Posterior cingulate gyrus (tissue), 11 donors: ENCODE measurements at regions not wholly inside any gene's neighbourhood (a gene's known extent, or its start where the extent isn't known, plus 50 kb on each side); places are given as distances from the start of the nearest gene placed in this dataset.

Source experiments
- DNase-seq, 10 donors: peaks; one replicate each; pipeline versions ENCODE4 v3.0.0 to v3.0.0-alpha.2; 2020 to 2021; ENCODE audit warnings: mixed read lengths in 3 of 10
- intact Hi-C: fragments of 100-400 bp; cut with DNase I; formaldehyde crosslinking; loops from one replicate; pipeline ENCODE4 v1.15.1; 2023

DNA sequence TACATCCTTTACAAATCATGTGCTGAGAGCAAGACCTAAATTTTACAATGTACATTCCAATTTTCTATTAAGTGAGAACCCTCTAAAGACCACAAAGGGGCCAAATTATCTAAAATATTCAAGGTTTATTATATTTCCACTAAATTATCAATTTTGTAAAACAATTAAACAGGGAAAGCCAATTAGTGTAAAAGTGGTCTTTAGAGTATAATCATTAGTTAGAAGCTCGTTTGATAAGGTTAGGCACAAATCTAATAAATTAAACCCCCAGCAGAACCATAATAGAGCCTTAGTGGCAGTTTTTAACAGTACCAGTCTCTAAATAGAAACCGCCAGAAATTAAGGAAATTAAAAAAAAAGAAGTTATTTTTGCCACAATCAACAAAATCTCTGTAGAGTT lies 249.1 kb upstream of the MANEA start:
- no peak for DNase-seq
- intact Hi-C loops, result no loop called here

DNA sequence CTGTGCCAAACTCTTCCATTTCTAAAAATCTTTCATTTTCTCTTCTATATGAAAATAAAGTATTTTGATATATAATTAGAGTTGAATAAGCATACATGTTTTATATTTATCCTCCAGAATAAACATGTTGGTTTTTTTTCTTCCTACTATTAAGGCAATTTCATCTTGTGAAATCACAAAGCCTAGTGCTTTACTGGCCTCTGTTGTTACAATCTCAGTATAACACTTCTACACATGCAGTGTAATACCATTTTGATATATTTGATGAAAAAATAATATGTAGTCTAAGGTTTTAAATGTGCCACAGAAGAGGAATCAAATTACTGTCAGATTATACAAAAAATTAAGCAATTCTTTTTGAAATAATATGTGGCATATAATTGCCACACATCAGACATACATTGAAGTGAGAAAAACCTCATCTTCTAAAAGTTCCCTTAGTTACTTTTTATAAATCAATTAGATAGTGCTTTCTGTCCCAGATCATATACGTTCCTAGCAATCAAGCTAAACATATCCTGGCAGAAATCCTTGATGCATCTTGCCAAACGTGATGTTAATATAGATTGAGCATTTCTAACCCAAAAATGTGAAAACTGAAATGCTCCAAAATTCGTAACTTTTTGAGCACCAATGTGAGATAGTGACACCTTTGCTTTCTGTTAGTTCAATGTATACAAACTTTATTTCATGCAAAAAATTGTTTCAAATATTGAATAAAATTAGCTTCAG lies 225.1 kb upstream of the MANEA start:
- intact Hi-C loops, result no loop called here
- DNase-seq, result no peak

DNA sequence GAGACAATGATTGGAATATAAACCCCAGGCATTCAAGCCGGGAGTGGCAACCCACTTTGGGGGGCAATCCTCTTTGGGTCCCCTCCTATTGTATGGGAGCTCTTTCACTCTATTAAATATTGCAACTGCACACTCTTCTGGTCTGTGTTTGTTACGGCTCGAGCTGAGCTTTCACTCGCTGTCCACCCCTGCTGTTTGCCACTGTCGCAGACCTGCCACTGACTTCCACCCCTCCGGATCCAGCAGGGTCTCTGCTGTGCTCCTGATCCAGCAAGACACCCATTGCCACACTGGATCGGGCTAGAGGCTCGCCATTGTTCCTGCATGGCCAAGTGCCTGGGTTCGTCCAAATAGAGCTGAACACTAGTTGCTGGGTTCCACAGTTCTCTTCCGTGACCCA lies 222.8 kb upstream of the MANEA start:
- DNase-seq, result peak in 1 of 10 donors; percentile 52
- intact Hi-C loops, result no loop called here

DNA sequence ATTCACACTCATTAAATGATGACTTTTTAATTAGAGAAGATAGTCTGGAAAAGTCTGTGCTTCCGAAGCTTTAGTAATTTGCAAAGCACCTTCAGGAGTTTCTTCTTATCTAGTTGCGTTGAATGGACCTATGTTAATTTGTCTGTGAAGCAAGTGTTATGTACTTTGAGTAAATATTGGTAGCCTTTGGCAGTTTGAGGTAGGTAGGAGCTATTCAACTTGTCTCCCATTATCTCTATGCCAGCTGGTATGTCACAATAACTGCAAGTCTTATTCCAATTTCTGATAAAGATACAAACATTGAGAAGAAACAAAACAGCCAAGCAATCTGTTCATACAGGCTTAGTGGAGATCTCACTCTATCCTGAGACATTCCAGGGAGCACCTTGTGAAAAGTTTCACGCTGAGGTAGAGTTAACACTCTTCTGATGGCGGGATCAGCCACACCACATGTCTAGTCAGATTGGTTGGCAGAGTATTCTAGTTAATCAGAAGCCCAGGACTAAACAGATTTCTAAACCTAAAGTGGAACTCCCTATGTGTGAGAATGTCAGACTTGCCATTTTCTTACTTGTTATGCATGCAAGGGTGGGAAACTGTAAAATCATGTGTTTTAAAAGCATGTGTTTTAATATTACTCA lies 219.8 kb upstream of the MANEA start:
- intact Hi-C loops, result no loop called here
- DNase-seq, result no peak

DNA sequence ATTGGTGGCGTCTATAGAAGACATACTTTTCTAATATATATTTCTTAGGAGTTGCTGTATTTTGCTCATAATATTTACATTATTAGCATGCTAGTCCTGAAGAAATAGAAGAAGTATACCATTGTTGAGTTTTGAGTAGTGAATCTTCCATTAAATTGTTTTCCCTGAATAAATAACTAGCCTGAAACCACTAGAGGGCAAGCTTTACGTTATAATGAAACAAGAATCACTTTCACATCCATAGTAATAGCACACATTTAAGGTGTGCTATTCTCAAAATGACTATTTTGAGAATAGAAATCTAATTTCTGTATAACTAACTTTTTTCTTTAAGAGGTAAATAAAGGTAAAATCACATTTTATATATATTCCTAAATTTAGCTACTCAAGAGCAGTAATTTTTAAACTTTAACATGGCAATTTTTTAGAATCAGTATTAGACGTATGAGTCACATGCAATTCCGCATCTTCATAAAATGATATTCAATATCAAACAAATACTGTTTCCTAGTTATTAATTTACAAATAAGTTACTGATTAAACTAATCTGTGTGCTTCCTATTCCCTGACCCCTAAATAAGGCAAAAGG lies 213.2 kb upstream of the MANEA start:
- intact Hi-C loops, result no loop called here
- no peak for DNase-seq

DNA sequence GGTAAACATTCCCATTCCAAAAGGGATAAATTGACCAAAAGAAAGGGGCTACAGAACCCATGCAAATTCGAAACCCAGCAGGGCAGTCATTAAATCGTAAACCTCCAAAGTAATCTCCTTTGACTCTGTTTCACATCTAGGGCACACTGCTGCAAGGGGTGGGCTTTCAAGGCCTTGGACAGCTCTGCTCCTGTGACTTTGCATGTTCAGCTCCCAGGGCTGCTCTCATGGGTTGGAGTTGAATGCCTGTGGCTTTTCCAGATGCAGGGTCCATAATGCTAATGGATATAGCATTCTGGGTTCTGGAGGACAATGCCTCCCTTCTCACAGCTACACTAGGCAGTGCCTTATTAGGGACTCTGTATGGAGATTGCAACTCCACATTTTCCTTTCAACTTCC lies 211.9 kb upstream of the MANEA start:
- DNase-seq, result peak in 1 of 10 donors; percentile 65
- intact Hi-C loops, result no loop called here

DNA sequence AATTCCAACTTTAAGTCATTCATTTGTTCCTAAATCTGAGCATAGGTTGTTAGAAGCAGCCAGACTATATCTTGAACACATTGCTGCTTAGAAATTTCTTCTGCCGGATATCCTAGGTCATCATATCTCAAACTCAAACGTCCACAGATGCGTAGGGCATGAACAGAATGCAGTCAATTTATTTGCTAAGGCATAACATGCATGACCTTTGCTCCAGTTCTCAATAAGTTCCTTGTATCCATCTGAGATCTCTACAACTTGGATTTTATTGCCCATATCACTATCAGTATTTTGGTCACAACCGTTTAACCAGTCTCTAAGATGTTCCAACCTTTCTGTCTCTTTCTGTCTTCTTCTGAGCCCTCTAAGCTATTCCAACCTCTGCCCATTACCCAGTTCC lies 210.9 kb upstream of the MANEA start:
- intact Hi-C loops, result no loop called here

DNA sequence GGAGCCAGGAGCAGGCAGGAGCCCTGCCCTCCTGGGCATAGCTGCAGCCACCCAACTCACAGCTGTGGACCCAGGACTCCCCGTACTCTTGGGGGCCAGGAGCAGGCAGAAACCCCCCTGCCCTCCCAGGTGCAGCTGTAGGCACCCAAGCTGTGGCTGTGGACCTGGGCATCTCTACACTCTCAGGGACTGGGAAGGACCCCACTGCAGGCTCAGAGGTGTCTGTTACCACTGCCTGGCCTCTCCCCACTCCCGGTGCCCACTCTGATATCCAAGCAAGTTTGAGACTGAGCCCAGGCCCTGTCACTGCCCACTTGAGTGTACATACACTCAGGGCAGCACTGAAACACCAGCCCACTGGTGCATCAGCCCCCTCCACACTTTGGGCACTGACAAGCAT lies 193.5 kb upstream of the MANEA start:
- intact Hi-C loops, result no loop called here
- DNase-seq, result peak in 2 of 10 donors; percentile 48 to 77

More for the DNA sequence above, 210.9 kb upstream of the MANEA start:
- no peak for DNase-seq

DNA sequence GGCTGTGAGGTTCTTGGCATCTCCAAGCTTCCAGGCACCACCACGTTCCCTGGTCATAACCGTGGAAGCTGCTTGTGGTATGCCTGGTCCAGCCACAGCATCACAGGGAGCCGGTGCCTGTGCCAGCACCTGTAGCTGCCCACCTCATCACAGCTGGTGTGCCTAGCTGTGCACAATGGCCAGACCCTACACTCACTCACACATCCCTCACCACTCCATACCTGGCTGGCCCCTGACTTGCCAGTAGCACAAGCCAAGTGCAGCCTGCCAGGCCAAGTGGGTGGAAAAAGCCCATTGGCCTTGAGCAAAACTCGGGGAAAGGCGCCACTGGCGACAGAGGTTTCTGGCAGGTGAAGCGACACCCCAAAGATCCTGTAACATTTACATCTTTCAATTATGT lies 192.3 kb upstream of the MANEA start:
- intact Hi-C loops, result no loop called here
- peak in 2 of 10 donors; percentile 53 to 63 for DNase-seq

DNA sequence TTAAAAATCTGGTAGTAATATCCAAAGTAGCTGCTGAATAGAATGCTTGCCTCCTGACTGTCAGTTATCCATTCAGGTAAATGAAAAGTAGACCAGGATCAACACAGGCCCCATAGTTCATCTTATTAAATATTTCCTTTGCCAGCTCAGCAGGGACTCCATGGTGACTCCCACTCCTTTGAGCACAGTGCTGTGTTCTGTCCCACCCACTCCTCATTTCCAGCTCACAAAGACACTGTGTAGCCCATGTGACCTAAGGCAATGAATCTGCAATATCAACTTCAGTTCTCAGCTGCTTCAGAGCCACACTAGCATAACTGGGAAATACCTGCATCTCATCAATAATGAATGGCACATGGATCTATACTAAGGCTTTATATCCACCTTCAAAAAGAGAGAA lies 189.5 kb upstream of the MANEA start:
- DNase-seq, result no peak
- intact Hi-C loops, result no loop called here

DNA sequence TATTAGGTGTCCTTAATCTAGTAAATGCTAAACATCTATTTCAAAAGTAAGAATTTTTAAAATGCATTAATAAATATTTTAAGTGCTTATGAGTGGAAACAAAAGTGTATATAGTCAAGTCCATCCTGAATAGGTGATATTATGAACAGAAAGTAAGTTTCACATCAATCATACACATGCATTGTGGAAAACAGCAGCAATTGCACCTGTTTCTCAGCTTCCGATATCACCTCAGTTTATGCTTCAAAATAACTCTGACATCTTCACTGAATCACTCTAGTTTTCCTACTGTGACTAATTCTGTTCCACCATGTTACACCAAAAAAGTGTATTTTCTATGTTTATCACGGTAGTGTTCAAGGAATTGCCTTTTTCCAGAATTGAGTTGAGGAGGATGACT lies 172.6 kb upstream of the MANEA start:
- intact Hi-C loops, result no loop called here
- DNase-seq, result no peak

DNA sequence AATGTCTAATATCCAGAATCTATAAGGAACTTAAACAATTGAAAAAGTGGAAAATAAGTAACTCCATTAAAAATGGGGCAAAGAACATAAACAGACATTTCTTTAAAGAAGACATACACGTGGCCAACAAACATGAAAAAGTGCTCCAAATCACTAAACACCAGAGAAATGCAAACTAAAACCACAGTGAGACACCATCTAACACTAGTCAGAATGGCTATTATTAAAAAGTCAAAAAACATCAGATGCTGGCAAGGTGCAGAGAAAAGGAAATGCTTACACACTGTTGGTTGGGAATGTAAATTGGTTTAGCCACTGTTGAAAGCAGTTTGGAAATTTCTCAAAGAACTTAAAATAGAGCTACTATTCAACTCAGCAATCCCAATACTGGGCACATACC lies 169.2 kb upstream of the MANEA start:
- DNase-seq, result no peak
- intact Hi-C loops, result no loop called here

DNA sequence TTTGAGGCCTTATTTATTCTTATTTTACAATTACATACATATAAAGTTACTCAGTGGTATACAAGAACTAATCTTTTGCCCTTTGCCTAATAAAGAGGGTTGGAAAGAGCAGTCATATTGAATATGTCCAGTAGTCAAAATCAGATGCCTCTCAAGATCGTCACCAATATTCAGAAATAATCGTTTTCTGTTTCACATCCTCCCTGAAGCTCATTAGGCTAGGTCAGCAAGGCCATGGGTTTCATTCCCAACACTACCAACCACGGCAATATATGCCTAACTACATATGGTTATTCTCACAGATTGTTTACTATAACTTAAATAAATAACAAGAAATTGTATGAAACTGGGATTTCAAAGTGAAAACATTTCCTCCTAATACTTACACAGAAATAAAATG lies 167.2 kb upstream of the MANEA start:
- no peak for DNase-seq
- intact Hi-C loops, result no loop called here

DNA sequence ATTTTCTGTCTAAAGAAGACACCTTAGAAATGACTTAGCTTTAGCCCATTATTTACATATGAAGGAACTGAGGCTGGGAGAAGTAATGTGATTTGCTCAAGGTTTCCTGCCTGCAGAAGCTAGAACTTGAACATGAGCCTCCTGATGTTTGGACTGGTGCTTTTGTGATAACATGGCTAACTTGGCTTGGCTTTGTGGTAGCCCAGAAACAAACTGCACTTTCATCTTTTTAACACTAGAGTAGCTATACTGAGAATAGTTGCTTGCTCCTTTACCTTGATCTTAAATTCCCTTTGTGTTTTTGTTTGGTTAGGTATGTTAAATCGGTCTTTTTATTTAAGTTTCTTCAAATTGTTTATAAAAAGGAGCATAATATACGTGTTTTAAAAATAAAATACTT lies 163.5 kb upstream of the MANEA start:
- intact Hi-C loops, result no loop called here
- DNase-seq, result no peak

DNA sequence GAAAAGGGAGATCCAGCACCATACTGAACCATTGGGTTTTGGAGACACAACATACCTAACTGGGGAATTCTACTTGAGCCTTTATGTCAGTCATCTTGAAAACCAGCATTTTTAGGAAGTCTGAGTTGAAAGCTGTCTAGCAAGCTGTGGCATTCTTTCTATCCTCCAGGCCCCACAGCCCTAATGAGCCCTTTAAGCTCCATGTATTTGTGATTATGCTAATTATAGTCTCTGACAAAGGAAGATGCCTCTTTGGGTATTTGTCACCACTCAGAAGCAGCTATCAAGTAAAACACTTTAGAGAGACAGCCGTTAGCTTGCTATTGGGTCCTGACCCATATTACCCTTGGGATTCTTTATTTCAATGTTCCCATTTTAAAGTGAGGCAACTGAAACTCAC lies 159.5 kb upstream of the MANEA start:
- DNase-seq, result no peak

DNA sequence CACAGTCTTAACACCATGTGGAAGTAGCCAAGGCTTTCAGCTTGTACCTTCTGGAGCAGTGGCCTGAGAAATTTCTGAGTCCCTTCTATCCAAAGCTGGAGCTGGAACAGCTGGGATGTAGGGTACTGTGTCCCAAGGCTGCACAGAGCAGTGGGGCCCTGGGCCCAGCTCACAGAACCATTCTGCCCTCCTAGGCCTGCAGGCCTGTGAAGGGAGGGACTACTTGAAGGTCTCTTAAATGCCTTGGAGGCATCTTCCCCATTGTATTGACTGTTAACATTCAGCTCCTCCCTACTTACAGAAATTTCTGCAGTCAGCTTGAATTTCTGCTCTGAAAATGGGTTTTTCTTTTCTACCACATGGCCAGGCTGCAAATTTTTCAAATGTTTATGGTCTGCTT lies 156.5 kb upstream of the MANEA start:
- intact Hi-C loops, result no loop called here
- DNase-seq, result no peak

More for the DNA sequence above, 159.5 kb upstream of the MANEA start:
- intact Hi-C loops, result no loop called here

DNA sequence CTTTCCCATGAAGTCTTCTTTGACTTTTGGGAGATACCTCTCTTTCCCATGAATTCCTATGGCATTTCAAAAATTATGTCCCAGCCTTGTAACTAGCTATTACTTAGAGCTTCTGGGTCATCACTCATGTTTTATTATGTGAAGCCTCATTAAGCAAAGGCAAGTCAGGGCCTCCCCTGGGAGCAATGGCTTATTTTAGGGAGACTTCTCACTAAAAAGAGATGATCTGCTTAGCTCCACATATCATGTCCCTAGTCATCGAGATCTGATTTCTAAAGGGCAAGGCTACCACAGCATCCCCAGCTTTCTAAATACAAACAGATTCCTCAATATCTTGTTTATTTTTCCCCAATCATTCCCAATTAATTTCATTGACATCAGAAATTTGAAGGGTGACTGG lies 154.0 kb upstream of the MANEA start:
- DNase-seq, result no peak
- intact Hi-C loops, result no loop called here

DNA sequence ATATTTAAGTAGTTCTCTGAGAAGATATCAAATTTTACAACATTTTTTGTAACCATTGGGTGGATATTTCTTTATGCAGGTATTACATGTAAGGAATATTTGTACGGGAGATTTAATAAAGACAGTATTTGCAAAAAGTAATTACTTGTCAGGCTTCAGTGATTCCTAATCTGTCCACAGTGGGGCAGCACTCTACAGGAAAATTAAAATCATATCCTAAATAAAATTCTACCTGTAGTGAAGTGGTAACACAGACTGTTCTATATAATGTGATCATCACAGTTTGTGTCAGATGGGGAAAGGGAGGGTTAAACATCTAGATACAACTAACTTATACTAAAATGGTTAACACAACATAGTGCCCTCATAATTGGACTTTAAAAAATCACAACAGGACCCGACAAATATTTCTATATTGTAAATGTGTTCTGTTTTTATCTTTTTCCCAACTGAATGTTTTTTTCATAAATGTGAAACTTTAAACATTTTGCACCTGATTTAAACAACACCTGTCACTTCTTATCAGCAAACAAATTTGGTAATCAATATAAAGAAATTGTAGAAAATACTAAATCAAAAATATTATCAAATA lies 145.6 kb upstream of the MANEA start:
- intact Hi-C loops, result loop anchor here (5.0 kb wide), 1 partner anchor 1036 kb away; no protein-coding TSS in a partner anchor
- DNase-seq, result peak in 5 of 10 donors; percentile 8 to 36 (median 22)

DNA sequence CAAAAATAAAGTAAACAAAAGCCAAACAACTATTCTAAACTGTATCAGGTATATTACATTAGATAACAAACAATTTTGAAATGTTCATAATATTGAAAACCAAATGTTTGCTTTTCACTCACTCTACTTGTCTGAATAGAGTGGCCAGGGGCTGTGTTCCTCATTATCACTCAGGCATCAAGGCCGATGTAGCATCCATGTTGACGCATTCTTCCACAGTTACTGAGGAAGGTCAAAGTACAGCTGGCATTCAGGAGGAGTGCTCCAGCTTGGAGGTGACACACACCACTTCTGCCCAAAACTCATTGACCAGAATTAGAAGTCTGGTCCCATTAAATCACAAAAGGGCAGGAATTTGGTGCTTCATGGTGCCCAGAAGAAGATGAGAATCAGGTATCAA lies 137.6 kb upstream of the MANEA start:
- intact Hi-C loops, result no loop called here
- no peak for DNase-seq

DNA sequence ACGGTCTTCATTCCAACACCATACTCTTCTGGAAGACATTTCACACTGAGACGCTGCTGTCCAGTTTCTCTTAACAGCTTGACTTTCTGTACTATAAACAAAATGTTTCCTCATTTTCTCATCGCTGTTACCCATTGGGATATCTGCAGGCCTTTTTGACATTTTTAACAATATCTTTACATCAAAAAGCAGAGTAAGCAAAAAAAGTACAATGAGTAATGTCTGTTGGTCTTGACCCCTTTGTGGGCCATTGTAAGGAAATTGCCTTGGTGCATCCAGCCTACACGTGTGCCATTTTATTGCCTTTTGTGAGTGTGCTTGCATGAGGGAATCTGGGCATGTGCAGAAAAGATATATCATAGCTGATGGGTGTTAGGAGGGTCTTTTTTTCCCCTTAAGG lies 129.1 kb upstream of the MANEA start:
- DNase-seq, result no peak
- intact Hi-C loops, result no loop called here

DNA sequence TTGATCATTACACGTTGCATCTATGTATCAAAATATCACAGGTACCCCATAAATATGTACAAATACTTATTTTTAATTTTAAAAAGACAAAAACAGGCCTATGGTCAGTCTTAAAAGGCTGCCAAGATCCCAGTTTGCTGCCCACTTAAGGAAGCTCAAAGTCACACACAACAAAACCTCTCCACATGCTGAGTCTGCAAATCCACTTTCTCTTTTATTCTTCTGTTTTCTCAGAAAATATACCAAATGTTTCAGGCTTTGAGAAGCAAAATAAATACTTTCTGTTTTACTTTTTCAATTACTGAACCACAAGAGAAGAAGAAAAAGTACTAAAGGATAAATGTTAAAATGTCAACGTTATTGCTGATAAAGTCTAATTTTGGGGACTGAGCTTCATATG lies 107.8 kb upstream of the MANEA start:
- no peak for DNase-seq
- intact Hi-C loops, result no loop called here

DNA sequence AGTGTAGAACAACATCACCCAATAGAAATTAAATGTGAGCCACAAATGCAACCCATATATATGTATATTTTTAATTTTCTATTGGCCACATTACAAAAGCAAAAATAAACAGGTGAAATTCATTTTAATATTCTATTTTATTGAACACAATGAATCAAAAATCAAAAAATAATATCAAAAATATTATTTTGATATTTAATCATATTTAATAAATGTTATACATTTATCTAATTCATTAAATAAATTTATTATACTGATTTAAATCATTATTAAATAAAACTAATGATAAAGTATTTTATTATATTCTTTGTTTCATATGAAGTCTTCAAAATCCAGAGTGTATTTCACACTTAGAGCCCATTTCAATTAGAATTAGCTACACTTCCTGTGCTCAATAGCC lies 98.4 kb upstream of the MANEA start:
- intact Hi-C loops, result no loop called here
- no peak for DNase-seq
